ENCODE measurements at regions not wholly inside any gene's neighbourhood (a gene's known extent, or its start where the extent isn't known, plus 50 kb on each side); places are given as distances from the start of the nearest gene placed in this dataset.

- no peak for DNase-seq
Observed at GRCh38 chr2:226424971-226425370, 374.6 kb downstream of the IRS1 start.

GRCh38 chr2:226423498-226423960 lies 376.1 kb downstream of the IRS1 start:
- DNase-seq: no peak

- no peak for DNase-seq
Observed at GRCh38 chr2:226420646-226421045, 379.0 kb downstream of the IRS1 start.

- DNase-seq: no peak
Observed at GRCh38 chr2:226418521-226418920, 381.1 kb downstream of the IRS1 start.

DNA sequence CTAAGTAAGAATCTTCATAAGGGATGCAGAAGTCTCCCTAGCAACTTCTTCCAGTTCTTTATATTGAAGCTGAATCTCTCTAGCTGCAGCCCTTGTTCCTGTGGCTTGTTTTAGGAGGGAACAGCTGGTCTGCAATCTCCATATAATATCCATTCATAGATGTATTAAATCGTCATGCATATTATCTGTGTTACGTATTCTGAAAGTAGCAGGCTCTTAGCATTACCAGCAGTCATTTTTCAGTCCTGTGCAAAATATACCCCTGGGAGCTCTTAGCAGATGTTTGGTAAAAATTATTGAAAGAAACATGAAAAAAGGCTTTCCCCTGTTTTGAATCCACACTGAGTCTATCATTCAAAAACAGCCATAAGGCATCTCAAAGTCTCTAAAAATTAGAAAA lies 385.3 kb downstream of the IRS1 start:
- DNase-seq: no peak

GRCh38 chr2:226413498-226414130 lies 386.0 kb downstream of the IRS1 start:
- no peak for DNase-seq

- DNase-seq: no peak
Observed at GRCh38 chr2:226411727-226412360, 387.8 kb downstream of the IRS1 start.

DNA sequence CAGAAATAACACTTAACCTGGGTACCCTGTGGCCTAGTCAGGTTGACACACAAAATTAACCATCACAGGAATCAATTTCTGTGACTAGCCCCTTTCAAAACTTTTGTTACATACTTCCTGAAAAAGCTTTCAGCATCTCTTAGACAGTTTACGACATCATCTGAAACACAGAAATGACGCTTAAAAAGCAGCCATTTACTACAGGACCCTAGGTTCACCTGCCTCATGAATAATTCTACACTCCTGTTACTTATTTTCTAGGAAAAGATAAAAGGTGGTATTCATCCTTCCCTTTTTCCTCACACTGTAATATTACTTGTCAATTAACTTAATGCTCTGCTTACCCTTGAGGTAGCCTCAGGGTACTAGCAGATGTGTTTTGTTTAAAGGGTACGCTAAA lies 388.4 kb downstream of the IRS1 start:
- no peak for DNase-seq

GRCh38 chr2:226410247-226410835 lies 389.3 kb downstream of the IRS1 start:
- no peak for DNase-seq

GRCh38 chr2:226409134-226409533 lies 390.5 kb downstream of the IRS1 start:
- DNase-seq: no peak

DNA sequence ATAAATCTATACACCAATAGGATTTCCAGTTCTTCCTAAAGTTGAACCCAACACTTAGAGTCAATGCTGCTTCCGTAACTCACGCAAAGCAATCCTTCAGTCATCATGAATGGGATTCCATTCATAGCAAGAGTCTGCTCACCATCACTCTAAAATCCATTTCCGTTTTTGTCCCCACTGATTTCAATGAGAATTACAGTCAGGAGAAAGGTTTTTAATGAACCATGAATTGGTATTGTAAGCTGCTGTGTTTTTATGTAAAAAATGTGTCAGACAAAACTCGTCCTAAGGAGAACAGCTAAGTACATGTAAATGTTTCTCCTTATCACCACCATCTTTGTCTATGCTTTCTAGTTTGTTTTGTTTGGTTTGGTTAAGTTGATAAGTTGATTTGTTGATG lies 391.5 kb downstream of the IRS1 start:
- DNase-seq: no peak

DNA sequence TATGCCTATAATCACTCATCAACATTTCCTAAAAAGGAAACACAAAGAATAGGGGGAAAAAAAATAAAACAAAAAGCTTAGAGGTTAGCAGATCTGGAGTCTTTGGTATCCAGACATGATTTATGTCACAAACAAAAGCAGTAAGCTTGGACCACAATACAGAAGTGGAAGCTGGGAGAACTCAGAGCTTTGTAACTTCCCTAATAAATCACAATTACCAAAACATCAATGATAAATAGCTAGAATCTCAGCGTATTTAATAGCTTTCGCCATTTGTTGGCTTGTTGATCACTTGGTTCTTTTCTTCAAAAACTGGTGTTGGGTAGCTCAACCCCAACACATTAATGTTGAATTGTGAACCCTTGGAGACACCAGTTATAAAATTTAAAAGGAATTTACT lies 392.5 kb downstream of the IRS1 start:
- no peak for DNase-seq

DNA sequence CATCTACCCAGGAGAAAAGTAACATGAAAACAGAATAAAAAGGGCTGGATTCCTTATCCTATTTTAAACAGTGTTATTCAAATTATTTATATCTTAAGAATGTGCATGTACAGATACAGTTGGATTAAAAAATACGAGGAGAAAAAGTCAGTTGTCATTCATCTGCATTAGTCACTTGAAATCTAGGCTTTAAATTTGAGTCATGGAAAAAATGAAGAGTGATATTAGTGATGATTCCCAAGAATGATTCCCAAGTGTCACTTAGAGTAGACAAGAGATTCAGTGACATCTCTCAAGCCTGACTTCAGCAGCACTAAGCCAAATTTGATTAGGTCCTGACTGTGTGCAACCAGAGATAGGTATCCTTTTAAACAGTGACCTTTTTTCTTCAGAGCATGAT lies 394.2 kb downstream of the IRS1 start:
- DNase-seq: no peak

DNA sequence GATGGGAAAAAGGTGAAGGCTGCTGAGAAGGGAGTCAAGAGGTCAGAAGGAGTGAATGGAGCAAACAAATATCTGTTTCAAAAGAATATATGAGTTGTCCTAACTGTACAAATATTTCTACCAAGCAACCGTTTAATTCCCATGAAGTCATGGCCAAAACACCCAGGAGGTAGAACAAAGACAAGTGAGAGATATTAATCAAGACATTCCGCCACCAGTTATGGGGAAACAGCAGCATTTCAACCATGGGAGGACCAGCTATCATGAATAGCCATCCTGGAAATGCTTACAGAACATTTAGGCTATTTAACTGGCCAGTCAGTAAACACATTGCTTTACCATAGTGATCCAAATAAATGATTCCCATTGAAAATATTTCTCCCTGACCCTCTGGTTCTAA lies 396.3 kb downstream of the IRS1 start:
- DNase-seq: no peak

GRCh38 chr2:226399006-226399405 lies 400.6 kb downstream of the IRS1 start:
- DNase-seq: no peak

- no peak for DNase-seq
Observed at GRCh38 chr2:226398580-226398979, 401.0 kb downstream of the IRS1 start.

DNA sequence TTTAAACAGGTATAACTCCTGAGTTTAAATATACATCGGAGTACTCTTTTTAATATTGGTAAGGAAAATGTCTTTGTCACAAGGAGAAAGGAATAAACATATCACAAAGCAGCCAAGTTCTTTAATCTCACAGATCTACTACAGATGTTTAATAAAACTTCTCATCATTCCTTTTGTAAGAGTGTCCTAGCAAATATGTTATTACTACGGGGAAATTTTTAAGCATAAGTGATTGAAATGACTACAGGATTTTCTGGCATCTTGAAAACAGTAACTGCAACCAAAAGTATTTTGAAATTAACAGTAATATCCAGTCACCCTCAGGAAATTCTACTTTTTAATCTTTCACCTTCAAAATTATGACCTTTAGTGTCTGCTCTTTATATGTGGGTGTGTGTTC lies 403.1 kb downstream of the IRS1 start:
- no peak for DNase-seq

GRCh38 chr2:226387499-226387942 lies 412.1 kb downstream of the IRS1 start:
- DNase-seq: no peak

- no peak for DNase-seq
Observed at GRCh38 chr2:226383461-226383860, 416.2 kb downstream of the IRS1 start.

DNA sequence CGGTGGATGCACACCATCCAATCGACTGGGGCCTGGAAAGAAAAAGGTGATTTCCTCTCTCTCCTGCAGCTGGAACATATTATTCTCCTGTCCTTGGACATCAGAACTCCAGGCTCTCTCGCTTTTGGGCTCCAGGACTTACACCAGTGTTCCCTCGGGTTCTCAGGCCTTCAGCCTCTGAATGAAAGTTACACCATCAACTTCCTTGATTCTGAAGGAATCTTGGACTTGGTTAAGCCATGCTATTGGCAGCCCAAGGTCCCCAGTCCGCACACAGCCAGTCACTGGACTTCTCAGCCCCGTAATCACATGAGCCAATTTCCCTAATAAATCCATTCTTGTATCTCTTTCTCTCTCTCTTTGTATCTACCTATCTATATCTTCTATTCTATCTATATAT lies 418.9 kb downstream of the IRS1 start:
- DNase-seq: no peak

DNA sequence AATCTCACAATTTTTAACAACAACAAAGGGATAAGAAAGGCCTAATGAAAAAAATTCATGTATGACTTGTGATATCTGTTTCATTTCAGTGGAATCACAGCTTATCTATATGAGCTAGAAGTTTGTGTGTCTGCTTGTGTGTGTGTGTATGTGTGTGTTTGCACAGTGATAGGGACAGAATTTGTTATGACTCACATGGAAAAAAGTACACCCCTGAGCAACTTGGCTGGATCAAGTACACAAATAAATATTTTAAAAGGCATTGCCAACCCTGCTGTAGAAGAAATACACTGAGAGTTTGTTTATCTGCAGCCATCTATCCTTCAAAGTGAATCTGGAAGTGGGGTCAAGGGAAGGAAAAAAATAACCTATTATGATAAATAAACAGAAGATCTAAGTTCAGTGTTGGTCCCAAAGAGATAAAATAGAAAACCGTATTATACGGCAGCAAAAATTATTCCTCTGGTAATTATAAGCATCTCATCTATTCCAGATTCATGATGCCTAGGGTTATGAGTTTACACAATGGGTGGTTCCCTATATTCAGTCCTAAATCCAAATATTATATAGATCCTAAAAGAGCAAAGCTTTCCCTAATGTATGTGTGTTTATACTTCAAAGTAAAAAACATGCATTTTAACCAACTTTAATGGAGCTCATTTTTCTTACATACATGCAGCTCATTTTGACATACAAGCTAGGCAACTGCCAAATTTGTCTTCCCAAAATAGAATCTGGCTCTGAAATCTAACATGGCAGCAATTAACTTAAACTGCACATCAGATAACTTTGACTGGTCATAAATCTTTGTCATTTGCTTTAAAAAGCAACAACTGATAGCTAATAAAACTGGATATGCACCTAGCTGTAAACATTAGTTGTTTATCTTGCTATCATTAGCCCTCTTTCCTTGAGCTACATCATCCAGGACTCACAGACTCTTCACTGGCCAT lies 420.6 kb downstream of the IRS1 start:
- DNase-seq: no peak

- DNase-seq: no peak
Observed at GRCh38 chr2:226376516-226377180, 423.0 kb downstream of the IRS1 start.

DNA sequence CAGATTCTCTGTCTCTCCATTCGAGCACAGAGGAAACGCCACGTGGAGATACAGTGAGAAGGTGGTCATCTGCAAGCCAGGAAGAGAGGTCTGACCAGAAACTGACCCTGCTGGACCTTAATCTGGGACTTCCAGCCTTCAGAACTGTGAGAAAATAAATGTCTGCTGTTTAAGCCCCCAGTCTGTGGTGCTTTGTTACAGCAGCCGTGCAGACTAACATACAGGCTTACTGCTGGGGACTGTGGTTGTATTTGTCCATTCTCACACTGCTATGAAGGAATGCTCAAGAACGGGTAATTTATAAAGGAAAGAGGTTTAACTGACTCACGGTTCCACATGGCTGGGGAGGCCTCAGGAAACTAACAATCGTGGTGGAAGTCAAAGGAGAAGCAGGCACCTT lies 432.7 kb downstream of the IRS1 start:
- no peak for DNase-seq
